Muscle layer of duodenum (tissue), 2 donors: ENCODE measurements at regions not wholly inside any gene's neighbourhood (a gene's known extent, or its start where the extent isn't known, plus 50 kb on each side); places are given as distances from the start of the nearest gene placed in this dataset.
"Not testable (repeated sequence)": the region's sequence is repeated elsewhere in the genome, so short reads cannot be mapped to it uniquely, and the experiment has no call there.

ENCODE experiments used
- H3K27ac ChIP-seq: one replicate; pipeline ENCODE4 v1.7.0; 2013; ENCODE audit warnings: mild to moderate bottlenecking, low read length
- H3K27me3 ChIP-seq: one replicate; pipeline ENCODE4 v1.7.0; 2013; ENCODE audit warnings: low read depth, mild to moderate bottlenecking, control low read depth, low read length
- H3K36me3 ChIP-seq, 2 donors: one replicate each; pipeline ENCODE4 v1.7.0; 2013; ENCODE audit warnings: low read length in 2 of 2, control low read depth in 1 of 2, mild to moderate bottlenecking in 1 of 2; ENCODE audit not compliant: insufficient read depth in 2 of 2, control insufficient read depth in 1 of 2
- H3K4me1 ChIP-seq, 2 donors: one replicate each; pipeline ENCODE4 v1.7.0; 2013; ENCODE audit warnings: low read length in 2 of 2, mild to moderate bottlenecking in 2 of 2, control low read depth in 1 of 2, moderate library complexity in 1 of 2; ENCODE audit not compliant: insufficient read depth in 2 of 2, control insufficient read depth in 1 of 2
- H3K4me3 ChIP-seq, 2 donors: one replicate each; pipeline ENCODE4 v1.7.0; 2013; ENCODE audit warnings: low read length in 2 of 2, low read depth in 1 of 2, mild to moderate bottlenecking in 1 of 2
- H3K9me3 ChIP-seq, 2 donors: one replicate each; pipeline ENCODE4 v1.7.0; 2013; ENCODE audit warnings: low read length in 2 of 2, control low read depth in 1 of 2, mild to moderate bottlenecking in 1 of 2; ENCODE audit not compliant: control insufficient read depth in 1 of 2
- donor health status: healthy.

DNA sequence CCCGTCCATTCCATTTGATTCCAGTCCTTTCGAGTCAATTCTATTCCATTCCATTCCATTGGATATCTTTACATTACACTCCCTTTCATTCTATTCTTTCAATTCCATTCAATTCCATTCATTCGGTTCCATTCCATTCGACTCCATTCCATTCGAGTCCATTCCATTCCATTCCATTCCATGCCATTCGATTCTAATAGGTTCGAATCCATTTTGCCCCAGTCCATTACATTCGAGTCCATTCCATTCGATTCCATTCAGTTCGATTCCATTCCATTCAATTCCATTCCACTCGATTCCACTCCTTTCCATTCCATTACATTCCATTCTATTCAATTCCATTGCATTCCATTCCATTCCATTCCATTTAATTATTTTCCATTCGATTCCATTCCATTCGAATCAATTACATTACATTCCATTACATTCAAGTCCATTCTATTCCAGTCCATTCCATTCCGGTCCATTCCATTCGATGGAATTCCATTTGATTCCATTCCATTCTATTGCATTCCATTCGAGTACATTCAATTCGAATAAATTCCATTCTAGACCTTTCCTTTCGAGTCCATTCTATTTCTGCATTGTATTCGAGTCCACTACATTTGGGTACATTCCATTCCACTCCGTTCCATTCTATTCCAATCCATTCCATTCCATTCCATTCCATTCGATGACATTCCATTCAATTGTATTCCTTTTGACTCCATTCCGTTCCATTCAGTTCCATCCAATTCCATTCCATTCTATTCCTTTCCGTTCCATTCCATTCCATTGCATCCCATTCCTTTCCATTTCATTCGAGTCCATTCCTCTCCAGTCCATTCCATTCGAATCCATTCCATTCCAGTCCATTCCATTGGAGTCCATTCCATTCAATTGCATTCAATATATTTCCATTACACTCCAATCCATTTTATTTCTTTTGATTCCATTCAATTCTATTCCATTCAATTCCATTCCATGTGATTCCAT lies 2604.8 kb upstream of the TPTE start:
- Histone ChIP-seq H3K27ac (no peak overlapping the region), H3K9me3 (peaks cover 0 to 26% of the 10 kb centered on the region in 2 donors), H3K36me3 (no peaks in the 10 kb centered on the region), H3K27me3 (no peaks in the 10 kb centered on the region), H3K4me1 (no peaks in the 10 kb centered on the region), H3K4me3 (peak overlapping the region in 1 of 2 donors; percentile 37)

DNA sequence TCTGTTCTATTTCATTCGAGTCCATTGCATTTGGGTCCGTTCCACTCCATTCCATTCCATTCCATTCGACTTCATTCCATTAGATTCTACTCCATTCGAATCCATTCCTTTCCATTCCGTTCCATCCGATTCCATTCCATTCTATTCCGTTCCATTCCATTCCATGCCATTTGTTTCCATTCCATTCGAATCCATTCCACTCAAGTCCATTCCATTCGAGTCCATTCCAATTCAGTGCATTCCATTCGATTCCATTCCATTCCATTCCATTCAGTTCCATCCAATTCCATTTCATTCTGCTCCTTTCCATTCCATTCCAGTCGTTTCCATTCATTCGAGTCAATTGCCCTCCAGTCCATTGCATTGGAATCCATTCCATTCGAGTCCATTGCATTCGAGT lies 2603.7 kb upstream of the TPTE start:
- Histone ChIP-seq H3K27me3 (no peaks in the 10 kb centered on the region), H3K27ac (no peak overlapping the region), H3K36me3 (no peaks in the 10 kb centered on the region), H3K9me3 (peaks cover 0 to 29% of the 10 kb centered on the region in 2 donors), H3K4me1 (no peaks in the 10 kb centered on the region), H3K4me3 (no peak overlapping the region)

DNA sequence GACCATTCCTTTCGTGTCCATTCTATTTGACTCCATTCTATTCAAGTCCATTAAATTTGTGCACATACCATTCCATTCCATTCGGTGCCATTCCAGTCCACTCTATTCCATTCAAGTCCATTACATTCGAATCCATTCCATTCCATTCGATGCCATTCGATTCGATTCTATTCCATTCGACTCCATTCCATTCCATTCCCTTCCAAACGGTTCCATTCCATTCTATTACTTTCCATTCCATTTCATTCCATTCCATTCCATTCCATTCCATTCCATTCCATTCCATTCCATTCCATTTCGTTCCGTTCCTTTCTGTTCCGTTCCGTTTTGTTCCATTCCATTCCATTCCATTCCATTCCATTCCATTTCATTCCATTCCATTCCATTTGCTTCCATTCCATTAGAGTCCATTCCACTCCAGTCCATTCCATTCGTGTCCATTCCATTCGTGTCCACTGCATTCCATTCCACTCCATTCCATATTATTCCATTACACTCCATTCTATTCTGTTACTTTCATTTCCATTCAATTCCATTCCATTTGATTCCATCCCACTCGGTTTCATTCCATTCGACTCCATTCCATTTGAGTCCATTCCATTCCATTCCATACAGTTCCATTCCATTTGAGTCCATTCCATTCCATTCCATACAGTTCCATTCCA lies 2595.3 kb upstream of the TPTE start:
- peaks cover 26 to 33% of the 10 kb centered on the region in 2 donors for H3K9me3 ChIP-seq
- H3K27ac ChIP-seq, H3K4me1 ChIP-seq, H3K27me3 ChIP-seq, H3K36me3 ChIP-seq: not testable (repeated sequence)
- peak overlapping the region in 1 of 2 donors; percentile 1 for H3K4me3 ChIP-seq

DNA sequence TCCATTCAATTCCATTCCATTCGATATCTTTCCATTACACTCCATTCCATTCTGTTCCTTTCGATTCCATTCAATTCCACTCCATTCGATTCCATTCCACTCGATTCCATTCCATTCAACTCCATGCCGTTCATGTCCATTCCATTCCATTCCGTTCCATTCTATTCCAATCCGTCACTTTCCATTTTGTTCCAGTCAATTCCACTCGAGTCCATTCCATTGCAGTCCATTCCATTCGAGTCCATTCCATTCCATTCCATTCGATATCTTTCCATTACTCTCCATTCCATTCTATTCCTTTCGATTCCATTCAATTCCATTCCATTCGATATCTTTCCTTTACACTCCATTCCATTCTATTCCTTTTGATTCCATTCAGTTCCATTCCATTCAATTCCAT lies 2592.9 kb upstream of the TPTE start:
- Histone ChIP-seq H3K4me3 (peak overlapping the region in 1 of 2 donors; percentile 0), H3K9me3 (peaks cover 21 to 49% of the 10 kb centered on the region in 2 donors)
- not testable (repeated sequence) for H3K27me3 ChIP-seq, H3K36me3 ChIP-seq, H3K27ac ChIP-seq, H3K4me1 ChIP-seq

DNA sequence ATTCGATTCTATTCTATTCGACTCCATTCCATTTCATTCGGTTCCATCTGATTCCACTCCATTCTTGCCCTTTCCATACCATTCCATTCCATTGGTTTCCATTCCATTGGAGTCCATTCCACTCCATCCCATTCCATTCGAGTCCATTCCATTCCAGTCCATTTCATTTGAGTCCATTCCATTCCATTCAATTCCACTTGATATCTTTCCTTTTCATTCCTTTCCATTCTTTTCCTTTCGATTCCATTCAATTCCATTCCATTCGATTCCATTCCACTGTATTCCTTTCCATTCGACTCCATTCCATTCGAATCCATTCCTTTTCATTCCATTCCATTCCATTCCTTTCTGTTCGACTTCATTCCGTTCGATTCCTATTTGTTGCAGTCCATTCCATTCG lies 2591.8 kb upstream of the TPTE start:
- H3K9me3 ChIP-seq: peaks cover 21 to 60% of the 10 kb centered on the region in 2 donors

DNA sequence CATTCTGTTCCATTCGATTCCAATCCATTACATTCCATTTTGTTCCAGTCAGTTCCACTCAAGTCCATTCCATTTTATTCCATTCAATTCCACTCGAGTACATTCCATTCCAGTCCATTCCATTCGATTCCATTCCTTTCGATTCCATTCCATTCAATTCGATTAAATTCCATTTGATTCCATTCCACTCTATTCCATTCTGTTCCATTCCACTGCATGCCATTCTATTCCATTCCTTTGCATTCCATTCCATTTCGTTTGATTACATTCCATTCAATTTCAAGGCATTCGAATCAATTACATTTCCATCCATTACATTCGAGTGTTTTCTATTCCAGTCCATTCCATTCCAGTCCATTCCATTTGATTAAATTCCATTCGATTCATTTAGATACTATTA lies 2590.9 kb upstream of the TPTE start:
- H3K27ac ChIP-seq, H3K27me3 ChIP-seq, H3K36me3 ChIP-seq, H3K4me1 ChIP-seq: not testable (repeated sequence)
- Histone ChIP-seq H3K4me3 (peak overlapping the region in 1 of 2 donors; percentile 27), H3K9me3 (peaks cover 21 to 69% of the 10 kb centered on the region in 2 donors)

More for the DNA sequence above, 2591.8 kb upstream of the TPTE start:
- not testable (repeated sequence) for H3K4me1 ChIP-seq, H3K36me3 ChIP-seq, H3K27me3 ChIP-seq, H3K27ac ChIP-seq, H3K4me3 ChIP-seq

DNA sequence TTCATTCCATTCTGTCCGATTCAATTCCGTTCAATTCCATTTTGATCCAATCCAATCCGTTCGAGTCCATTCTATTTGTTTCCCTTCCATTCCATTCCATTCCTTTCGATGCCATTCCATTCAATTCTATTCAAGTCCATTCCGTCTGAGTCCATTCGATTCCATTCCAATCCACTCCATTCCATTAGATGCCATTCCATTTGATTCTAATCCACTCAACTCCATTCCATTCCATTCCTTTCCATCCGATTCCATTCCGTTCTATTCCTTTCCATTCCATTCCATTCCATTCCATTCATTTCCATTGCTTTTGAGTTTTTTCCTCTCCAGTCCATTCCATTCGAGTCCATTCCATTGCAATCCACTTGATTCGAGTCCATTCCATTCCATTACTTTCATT lies 2589.3 kb upstream of the TPTE start:
- peaks cover 11 to 85% of the 10 kb centered on the region in 2 donors for H3K9me3 ChIP-seq
- H3K36me3 ChIP-seq, H3K27ac ChIP-seq, H3K27me3 ChIP-seq, H3K4me1 ChIP-seq: not testable (repeated sequence)
- peak overlapping the region in 1 of 2 donors; percentile 27 for H3K4me3 ChIP-seq

DNA sequence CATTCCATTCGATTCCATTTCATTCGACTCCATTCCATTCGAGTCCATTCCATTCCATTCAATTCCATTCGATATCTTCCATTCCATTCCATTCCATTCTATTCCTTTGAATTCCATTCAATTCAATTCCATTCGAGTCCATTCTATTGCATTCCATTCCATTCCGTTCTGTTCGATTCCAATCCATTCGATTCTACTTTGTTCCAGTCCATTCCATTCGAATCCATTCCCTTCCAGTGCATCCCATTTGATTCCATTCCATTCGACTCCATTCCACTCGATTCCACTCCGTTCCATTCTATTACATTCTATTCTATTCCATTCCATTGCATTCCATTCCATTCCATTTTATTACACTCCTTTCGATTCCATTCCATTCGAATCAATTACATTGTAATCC lies 2588.5 kb upstream of the TPTE start:
- H3K27ac ChIP-seq, H3K27me3 ChIP-seq, H3K36me3 ChIP-seq, H3K4me1 ChIP-seq: not testable (repeated sequence)
- Histone ChIP-seq H3K4me3 (peak overlapping the region in 1 of 2 donors; percentile 27), H3K9me3 (peaks cover 8 to 92% of the 10 kb centered on the region in 2 donors)

DNA sequence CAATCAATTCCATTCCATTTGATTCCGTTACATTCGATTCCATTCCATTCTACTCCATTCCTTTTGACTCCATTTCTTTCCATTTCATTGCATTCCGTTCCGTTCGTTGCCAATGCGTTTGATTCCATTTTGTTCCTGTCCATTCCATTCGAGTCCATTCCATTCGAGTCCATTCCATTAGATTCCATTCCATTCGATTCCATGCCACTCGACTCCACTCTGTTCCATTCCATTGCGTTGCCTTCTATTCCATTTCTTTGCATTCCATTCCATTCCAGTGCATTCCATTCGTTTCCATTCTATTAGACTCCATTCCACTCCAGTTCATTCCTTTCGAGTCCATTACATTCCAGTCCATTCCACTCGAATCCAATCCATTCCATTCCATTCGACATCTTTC lies 2587.5 kb upstream of the TPTE start:
- Histone ChIP-seq H3K27me3 (no peaks in the 10 kb centered on the region), H3K9me3 (peaks cover 16 to 95% of the 10 kb centered on the region in 2 donors), H3K4me1 (no peaks in the 10 kb centered on the region), H3K4me3 (peak overlapping the region in 1 of 2 donors; percentile 27), H3K36me3 (no peaks in the 10 kb centered on the region), H3K27ac (no peak overlapping the region)

DNA sequence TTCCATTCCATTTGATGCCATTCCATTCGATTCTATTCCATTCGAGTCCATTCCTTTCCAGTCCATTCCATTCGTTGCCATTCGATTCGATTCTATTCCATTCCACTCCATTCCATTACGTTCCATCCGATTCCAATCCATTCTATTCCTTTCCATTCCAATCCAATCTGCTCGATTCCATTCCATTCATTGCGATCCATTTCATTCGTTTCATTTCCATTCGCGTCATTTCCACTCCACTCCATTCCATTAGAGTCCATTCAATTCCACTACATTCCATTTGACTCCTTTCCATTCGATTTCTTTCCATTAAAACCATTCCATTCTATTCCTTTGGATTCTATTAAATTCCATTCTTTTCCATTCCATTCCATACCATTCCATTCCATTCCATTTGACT lies 2584.1 kb upstream of the TPTE start:
- H3K27me3 ChIP-seq, H3K36me3 ChIP-seq, H3K4me1 ChIP-seq, H3K27ac ChIP-seq: not testable (repeated sequence)
- Histone ChIP-seq H3K9me3 (peaks cover 34 to 100% of the 10 kb centered on the region in 2 donors), H3K4me3 (peak overlapping the region in 1 of 2 donors; percentile 5)

DNA sequence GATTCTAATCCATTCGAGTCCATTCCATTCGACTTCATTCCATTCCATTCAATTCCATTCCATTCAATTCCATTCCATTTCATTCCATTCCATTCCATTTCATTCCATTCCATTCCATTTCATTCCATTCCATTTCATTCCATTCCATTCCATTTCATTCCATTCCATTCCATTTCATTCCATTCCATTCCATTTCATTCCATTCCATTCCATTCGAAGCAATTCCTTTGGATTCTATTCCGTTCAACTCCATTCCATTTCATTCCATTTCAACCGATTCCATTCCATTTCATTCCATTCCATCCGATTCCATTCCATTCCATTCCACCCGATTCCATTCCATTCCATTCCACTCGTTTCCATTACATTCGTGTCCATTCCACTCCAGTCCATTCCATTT lies 2583.2 kb upstream of the TPTE start:
- Histone ChIP-seq H3K4me3 (peak overlapping the region in 1 of 2 donors; percentile 5), H3K9me3 (peaks cover 43 to 100% of the 10 kb centered on the region in 2 donors)
- not testable (repeated sequence) for H3K36me3 ChIP-seq, H3K27me3 ChIP-seq, H3K4me1 ChIP-seq, H3K27ac ChIP-seq
